ENCODE measurements at regions not wholly inside any gene's neighbourhood (a gene's known extent, or its start where the extent isn't known, plus 50 kb on each side); places are given as distances from the start of the nearest gene placed in this dataset.

DNA sequence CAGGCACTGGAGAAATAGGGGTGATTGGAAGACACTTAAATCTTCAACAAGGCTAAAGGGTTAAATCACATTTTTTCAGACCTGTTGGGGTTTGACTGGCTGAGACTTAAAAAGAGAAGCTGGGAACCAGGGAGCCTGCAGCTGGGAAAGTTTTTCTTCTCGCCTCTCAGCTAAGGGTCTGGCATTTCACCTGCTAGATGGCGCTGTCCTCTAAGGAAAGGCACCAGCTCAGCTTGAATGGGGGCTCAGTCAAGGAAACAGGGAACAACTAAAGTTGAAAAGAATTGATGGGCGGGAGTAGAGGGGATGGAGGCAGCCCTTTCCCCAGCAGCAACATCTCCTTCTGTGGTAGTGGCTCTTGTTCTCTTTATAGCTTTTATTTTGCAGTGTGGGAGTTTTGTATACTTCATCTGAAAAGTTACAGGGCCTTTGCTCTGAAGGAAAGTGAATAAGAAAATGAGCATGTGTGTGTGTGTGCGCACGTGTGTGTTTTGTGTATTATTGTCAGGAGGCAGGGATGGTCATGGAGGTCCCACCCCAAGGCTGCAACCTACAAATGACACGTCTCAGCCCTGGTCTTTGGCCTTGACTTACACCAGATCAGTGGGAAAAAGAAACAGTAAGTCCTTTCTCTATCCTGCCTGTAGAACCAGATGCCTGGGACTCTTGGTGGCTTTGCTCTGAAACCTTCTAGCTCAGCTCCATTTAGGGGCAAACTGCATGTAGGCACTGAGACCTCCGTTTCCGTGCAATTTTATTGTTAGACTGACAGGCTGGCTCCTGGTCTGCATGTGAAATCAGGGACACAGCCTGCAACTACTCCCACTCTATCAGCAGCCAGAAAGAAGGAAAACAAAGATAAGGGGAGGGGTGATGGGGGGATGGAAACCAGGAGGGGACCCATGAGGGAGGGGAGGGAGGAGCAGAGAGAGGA is 316.2 kb upstream of the CLINT1 start:
- DNase-seq = peak; percentile 36

DNA sequence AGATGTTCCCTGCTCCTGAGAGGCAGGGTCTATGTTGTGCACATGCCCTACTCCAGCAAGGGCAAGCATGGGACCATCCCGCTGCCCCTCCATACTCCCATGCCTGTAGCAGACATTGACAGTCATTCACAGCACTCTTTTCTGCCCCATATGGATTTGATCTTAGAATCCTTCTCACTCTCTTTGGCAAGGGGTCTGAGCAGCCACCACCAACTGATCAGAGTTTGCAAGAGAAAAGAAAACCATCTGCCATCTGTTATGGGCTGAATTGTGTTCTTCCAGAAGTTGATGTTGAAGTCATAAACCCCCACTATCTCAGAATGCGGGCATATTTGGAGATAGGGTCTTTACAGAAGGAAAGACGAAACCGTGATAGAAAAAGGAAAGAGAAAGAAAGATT is 315.1 kb upstream of the CLINT1 start:
- no peak for DNase-seq

DNA sequence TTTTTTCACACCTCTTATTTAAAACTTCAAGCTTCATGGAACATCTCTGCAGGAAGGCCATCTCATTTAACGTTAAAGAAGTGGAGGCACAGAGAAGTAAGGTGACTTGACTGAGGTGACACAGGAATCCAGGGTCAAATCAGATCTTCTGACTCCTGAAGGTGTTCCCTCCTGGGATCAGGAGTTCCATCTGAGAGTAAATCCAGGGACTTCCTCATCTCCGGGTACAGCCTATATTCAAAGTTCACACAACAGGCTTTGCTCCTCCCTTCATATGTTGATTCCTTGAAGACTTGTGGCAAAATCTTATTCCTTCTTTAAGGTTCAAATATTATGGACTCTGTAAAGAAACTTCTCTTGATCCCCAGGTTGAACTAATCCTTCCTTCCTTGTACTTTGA is 313.1 kb upstream of the CLINT1 start:
- no peak for DNase-seq

DNA sequence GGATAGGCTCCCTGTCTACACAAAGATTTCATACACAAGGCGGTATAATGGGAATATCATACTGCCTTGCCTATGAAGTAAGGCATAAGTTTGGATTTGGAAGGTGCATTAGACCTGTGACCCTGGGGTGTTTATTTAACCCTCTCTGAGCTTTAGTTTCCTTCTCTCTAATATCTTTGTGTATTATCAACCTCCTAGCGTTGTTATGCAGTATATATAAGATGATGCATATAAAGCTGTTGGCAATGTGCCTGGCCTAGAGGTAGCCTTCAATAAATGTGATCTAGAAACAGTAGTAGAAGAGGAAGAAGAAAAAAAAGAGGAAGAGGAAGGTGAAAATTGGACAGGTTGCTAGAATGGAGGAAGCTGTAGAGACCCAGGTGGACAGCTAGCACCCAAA is 311.6 kb upstream of the CLINT1 start:
- DNase-seq = no peak

DNA sequence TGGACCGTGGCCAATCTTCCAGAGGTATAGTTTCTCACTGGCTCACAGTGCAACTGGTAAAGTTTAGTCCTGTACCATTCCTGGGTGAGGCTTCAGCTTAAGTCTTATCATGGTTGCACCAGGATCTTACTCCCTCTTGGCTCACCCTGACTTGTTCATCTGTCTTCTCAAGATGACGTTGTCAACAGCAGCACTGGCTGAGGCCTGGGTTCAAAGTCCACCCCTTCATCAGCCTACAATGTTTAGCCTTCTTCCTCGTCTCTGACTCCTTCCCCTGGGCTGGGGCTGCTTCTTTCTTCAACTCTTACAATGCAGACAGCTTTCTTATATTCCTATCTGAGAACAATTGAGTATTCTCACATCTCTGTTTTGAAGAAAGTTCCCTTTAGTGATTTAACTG is 311.1 kb upstream of the CLINT1 start:
- no peak for DNase-seq

DNA sequence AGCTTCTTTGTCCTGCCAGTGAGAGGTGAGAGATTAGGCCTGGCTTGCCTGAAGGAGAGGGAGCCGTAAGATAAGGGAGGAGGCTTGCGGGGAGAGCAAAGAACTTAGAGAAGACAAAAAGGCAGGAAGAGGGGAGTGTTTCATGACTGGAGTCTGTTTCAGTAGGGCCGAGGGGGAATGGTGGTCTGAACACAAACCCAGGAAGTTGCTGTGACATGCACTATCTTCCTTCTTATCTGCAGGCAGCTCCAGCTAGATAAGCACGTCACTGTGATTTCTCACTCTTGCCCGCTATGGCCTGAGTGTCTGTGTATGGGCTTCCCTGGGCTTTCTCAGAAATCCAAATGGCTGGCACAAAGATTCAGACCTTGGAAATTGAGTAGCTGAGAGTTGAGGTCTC is 307.5 kb upstream of the CLINT1 start:
- no peak for DNase-seq

DNA sequence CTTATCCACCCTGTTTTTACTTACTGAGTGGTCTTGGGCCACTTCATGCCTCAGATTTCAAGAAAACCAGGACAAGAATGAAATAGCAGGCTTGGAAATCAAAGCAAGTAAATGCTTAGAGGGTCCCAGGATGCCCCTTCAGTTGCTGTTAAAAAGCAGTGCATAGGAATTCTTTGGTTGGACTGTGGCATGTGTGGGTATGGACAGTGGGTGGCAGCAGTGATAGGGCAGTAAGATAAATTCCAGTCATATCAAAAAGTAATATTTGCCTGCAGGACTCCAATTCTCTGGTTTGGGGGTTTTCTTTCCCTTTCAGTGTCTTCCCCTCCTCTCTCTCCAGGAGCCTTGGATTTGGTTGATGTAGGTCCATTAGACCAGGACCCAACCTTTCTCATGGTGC is 306.7 kb upstream of the CLINT1 start:
- DNase-seq = no peak

DNA sequence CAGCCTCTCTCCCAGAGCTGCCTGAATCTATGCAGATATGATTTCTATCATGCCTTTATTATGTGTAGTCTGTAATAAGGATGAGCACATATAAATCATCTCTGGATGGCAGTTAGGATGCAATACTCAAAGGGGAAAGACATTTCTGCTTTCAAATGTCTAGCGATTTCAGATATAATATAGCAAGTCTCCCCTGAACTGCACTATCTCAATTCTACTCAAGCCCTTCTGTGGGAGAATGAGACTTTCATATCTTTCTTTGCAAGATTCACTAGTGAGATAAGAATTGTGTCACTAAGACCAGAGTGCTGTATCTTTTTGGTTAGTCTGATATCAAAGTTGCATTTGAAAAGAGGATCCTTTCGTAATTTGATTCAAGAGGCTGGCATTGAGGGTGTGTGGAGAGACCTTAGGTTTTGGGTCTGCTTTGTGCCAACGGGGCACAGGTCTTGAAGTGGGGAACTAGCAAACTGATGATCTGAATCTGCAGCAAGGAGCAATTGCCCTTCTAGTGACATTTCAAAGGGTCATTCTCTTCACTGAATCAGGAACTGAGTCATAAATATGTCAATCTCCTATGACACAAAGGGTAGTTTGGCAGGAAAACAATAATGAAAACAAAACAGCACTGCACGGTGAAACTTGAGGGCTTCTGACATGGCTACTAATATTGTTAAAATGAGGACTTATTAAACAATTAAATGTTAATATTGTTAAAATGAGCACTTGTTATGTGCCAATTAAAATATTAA is 305.5 kb upstream of the CLINT1 start:
- DNase-seq = no peak

DNA sequence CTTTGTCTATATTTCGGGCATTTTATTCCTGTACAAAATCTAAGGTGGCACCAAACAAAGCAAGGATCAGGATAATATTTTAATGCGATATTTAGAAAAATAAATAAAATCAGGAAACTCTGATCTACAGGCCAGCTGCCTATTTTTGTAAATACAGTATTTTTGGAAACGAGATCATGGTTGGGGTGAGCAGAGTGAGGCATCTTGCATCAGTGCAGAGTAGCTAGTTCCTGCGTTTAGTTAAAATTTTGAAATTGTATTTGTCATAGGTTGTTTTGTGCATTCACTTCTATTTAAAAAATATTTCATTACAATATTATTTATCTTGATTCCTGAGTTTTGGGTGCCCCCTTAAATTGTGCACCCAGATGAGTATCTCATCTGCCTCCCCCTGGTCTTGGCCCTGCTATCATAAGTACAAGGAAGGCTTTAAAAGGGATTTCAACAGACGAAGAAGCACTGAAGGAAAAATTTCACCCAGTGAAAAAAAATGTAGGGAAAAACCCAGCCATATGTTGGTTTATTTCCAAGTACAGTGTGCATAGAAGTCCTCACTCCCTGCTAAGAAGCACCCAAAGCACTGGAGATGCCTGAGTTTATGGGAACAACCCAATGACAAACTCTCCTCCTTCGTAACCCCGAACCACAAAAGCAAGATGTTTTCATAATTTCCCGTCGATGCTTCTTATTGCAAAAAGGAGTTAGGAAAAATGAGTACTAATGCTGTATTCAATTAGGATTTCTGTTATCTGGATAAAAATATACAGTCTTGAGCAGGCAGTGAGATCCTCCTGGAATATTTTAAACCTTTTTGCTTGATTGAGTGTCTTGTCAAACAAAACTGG is 304.7 kb upstream of the CLINT1 start:
- no peak for DNase-seq

DNA sequence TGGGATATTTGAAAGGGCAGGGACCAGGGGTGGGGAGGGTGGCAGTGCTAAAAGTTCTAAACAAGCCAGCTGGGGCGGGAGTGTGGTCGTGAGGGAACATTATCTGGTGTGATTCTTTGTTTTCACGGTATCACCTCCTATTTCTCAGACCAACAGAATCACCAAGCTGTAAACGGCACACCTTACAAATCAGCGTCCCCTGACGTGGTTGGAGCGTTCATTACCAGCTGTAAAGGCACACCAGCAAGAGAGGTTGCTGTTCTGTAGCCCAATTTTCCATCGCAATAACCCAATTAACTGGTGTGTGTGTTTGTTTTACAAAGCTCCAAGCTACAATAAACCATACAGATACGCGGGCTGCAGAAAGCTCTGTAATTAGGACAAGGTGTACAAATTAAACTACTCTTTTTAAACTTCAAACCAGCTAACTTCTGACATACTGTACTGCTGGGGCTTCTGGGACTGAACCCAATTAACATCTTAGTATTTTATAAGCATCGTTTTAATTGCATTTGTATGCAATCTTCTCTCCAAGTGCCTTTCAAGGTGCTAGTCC is 303.6 kb upstream of the CLINT1 start:
- no peak for DNase-seq

DNA sequence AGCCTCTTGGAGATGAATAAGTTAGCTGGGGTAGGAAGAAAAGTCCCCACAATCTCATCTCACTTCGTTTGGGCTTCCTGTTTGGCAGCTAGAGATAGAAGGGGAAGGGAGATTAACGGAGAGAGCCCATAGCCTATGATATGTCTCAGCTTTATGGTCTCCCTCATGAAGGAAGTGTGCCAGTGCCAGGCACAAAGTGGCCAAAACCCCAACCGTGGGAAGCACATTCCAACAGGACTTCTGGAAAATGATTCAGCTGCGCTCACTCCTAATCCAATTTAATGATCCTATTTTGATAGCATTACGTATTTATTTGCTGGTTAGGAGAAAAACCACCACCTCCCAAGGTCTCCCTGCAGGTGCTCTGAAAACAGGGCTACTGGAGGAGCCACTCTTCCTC is 303.1 kb upstream of the CLINT1 start:
- no peak for DNase-seq

DNA sequence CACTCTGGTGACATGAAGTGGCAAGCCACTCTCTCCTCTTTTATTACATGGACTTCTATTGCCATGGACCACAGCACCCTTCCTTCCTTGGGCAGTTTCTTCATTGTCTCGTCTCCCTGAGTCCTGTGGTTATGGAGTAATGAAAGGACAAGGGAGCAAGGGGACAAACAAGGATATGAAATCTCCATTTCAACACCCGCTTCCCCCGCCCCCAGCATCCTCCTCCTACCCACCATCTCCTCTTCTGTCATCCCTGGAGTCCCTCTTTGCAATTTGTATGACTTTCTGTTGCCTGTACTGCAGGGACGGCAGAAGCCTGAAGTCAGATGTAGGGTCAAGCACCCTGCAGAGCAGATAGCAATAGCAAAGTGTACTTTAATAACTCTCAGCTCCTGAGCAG is 300.7 kb upstream of the CLINT1 start:
- DNase-seq = no peak

DNA sequence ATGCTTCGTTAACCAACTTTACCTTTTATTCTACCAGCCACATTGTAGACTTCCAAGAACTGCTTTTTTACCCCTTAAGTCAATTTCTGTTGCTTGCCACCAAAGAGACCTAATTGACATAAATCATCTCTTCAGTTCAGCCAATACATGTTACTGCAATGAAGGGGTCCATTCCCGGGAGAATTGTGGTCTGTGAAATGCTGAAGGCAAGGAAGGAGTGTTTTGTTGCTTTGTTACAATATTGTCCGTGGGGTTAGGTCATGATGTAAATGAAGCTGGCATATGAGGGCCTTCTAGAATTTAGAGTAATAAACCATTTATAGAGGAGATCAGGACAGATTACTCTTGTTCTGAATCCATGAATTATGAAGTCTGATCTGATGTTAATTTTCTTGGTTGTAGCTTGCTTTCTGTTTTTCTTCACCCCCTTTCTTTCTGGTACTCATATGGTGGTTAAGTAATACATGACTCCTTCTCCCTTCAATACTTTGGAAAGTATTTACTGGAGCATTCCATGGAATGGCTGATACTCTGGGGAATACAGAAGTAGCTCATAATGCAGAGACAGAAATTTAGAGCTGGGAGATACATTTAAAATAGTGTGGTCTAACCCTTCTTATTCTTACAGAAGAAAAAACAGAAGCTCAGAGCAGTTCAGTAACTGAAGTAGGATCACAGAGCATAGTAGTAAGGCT is 297.0 kb upstream of the CLINT1 start:
- DNase-seq = no peak

DNA sequence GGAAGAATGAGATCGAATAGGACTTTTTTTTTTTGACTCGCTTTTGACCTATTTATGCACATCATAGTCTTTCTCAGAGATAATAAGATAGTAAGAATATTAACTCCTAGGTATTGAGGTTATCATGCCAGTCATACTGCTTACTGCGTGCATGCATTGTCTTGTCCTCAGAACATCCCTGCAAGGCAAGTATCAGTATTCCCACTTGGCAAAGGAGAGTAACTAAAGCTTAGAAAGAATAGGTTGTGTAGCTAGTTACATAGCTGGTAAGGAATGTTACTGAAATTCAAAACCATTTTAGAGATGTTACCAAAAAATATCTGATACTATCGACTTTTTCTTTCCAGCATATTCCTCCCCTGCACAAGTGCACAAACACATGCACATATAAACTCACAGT is 296.1 kb upstream of the CLINT1 start:
- no peak for DNase-seq

DNA sequence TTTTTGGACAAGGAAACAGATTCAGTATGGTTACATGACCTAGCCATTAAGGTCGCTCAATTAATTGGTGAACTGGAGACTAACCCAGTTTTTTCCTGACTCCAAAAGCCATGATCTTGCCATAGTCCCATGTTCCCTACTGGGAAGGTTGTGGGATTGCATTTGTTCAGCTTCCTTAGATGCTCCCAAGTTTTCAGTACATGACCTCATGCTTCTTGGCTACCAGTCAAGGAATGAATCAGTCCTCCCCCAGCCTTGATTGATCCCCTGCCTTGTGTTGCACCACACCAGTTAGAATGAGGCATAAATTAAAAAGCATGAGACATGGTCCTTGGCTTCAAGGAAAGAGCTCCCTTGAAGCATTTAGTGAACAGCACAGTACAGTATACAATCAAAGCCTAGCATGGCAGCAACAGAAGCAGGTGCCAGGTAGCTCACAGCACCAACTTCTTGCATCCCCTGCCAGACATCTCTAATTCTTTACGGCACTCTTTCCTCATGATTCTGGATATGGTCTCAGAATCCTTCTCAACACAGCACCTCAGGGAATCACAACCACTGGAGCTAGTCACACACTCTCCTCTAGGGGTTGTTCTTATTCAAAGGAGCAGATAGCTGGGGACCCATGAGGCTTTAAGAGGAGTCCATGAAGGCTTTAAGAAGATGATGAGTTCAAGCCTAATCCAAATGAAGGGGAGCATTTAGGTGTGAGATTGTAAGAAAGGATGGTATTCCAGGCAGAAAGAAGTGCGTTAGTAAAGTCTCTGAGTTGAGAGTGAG is 295.5 kb upstream of the CLINT1 start:
- DNase-seq = no peak

DNA sequence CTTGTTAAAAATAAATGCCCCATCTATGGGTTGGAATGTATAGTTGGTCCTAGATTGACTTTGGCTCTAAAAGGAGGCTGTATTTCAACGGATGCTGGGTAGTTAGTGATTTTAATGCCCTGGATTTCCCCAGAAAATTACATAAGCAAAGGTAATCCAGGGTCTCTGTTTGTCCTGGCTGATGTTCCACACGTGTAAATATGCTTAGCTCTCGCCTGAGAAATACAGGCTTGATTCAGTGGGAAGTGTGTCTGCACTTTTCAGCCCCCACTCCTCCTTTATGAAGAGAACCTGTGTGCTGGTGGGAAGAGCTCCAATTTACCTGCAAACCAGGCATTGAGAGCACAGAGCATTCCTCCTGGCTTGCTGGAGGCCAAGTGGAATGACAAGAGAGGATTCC is 294.6 kb upstream of the CLINT1 start:
- DNase-seq = no peak

DNA sequence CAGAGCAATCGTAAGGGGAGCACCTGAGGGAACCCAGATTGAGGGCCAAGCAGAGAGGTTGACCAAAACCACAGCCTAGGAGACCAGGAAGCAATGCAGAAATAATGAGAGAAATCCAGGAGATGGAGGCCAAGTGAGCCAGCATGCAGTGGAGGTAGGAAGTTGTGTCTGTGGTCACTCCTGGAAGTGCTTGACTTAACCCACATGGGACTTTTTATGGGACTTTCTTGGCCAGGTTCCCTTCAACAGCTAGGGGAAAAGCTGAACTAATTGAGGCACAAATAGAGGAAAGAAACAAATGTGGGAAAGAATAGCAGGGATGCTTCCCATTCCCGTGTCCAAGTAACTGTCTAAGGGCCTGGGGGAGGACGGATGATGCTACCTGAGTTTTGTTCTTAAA is 293.2 kb upstream of the CLINT1 start:
- no peak for DNase-seq

DNA sequence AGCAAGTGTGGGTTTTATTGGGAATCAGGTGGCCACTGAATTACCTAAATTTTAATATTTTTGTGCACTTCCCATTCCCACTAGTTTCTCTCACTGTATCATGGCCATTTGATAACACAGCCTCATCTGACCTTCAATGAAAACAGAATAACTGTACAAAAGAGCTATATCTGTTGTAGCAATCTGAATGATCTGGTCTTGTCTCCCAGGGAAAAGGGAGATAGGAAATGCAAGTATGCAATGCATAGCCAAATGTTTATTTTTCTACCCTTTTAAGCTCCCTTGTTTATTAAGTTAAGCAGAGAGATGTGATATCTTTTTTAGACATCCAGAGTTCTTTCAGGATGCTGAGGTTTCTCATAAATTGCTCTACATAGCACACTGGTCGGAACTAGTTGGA is 288.3 kb upstream of the CLINT1 start:
- DNase-seq = no peak

DNA sequence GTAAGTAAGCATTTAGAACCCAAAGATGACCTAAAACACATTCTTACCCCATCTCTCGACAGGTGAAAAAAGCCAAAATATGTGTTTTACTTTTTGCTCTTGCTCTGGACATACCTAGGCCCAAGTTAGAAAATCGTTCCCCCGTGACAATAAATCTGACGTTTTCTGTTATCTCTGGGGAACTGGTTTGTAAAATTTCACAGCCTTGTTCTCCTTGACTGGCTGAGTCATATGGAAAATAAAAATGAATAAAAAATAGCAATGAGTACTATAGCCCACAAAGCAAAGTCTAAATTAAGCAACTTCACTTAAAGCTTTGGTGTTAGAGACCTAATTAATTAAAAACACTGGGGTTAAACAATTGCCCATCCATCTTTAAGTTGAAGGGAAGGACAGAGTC is 286.9 kb upstream of the CLINT1 start:
- DNase-seq = no peak

DNA sequence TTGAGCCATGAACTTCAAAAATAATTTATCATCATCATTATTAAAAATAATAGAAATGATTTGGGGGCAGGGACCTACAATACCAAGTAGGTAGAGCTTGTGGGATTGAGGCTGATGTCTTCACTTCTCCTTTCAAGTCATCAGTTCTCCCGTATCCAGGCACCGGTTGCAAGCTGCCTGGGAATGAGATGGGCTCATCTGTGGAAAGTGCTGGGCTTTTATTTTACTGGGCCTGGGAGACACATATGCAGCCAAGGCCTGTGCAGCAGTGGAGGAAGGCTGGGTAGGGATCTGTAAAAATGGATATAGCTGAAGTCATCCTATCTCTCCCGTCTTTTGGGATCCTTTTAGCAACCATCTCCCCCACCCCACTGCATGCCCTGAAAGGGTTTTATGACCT is 284.1 kb upstream of the CLINT1 start:
- no peak for DNase-seq

DNA sequence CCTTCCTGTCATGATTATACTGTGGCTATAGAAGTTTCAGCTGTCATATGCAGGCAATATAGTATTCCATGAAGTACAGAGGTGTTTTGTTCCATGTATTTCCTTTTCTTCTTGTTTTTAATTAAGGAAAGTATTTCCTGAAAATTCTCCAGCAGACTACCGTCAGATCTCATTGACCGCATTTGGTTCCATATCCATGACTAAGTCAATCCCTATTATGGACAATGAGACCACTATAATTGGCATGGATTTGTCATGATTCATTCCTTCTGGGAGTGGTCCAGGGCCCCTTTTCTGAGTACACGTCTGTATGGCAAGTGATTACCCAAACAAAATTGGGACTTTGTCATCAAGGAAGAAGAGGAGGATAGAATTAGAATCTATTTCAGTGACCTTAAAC is 283.2 kb upstream of the CLINT1 start:
- DNase-seq = no peak

Data from activated T-cell treated with anti-CD3 and anti-CD28 coated beads for 4 hours (primary cell).